B cell (primary cell): ENCODE measurements at regions not wholly inside any gene's neighbourhood (a gene's known extent, or its start where the extent isn't known, plus 50 kb on each side); places are given as distances from the start of the nearest gene placed in this dataset.

ENCODE experiments used
- ATAC-seq: fragments of 200-7000 bp; cut with Tn5 transposase; one replicate; pipeline ENCODE4 v1.10.0; 2021; ENCODE audit warnings: low read depth, mild to moderate bottlenecking, moderate number of reproducible peaks, moderate library complexity
- CTCF ChIA-PET: fragments of 350-600 bp; sonication (Branson Sonifier 250); formaldehyde crosslinking; loops from one replicate; lab custom pipeline; 2021; ENCODE audit warnings: antibody characterized with exemption, inconsistent platforms; lab: Charles Lee
- POLR2A ChIA-PET: fragments of 350-600 bp; sonication (Branson Sonifier 250); formaldehyde crosslinking; loops from one replicate; lab custom pipeline; 2021; ENCODE audit warnings: antibody characterized with exemption; lab: Charles Lee
- DNase-seq: peaks from one replicate; pipeline ENCODE4 v3.0.0; 2013
- H2AFZ ChIP-seq: 2 replicates; pipeline ENCODE4 v1.6.1; 2012; ENCODE audit warnings: mild to moderate bottlenecking, low read depth, low read length; ENCODE audit not compliant: insufficient read depth, poor library complexity, severe bottlenecking
- H3K27ac ChIP-seq, 2 donors: 1 replicate in 1 of 2; 2 replicates in 1 of 2; pipeline ENCODE4 v1.5.1; 2012 to 2013; ENCODE audit warnings: low read length in 2 of 2, mild to moderate bottlenecking in 2 of 2, moderate library complexity in 1 of 2
- H3K27me3 ChIP-seq, 4 experiments: fragments of 200-600 bp in 1 of 4; sonication (generic) in 1 of 4; replicated peaks in 1 of 4; 1 replicate in 2 of 4; 2 replicates in 2 of 4; pipeline versions ENCODE4 v1.6.1 to v1.7.0; 2013 to 2016; ENCODE audit warnings: low read length in 3 of 4, mild to moderate bottlenecking in 2 of 4, mixed read lengths in 1 of 4, moderate library complexity in 1 of 4; ENCODE audit not compliant: insufficient read depth in 4 of 4, control insufficient read depth in 3 of 4; ENCODE audit errors: control extremely low read depth in 1 of 4
- H3K36me3 ChIP-seq, 2 experiments: replicated peaks in 1 of 2; 1 replicate in 1 of 2; 2 replicates in 1 of 2; pipeline versions ENCODE4 v1.6.1 to v1.7.1; 2013; ENCODE audit warnings: low read length in 1 of 2; ENCODE audit not compliant: insufficient read depth in 2 of 2, control insufficient read depth in 1 of 2; ENCODE audit errors: control extremely low read depth in 1 of 2, extremely low read depth in 1 of 2
- H3K4me1 ChIP-seq, 2 donors: fragments of 200-600 bp in 1 of 2; sonication (generic) in 1 of 2; 1 replicate in 1 of 2; 2 replicates in 1 of 2; pipeline versions ENCODE4 v1.5.1 to v1.6.1; 2013 to 2017; ENCODE audit warnings: low read length in 2 of 2; ENCODE audit not compliant: control insufficient read depth in 2 of 2, insufficient read depth in 2 of 2
- H3K4me2 ChIP-seq: replicated peaks from 2 replicates; pipeline ENCODE3; 2012; ENCODE audit warnings: mild to moderate bottlenecking, low read depth, low read length; ENCODE audit not compliant: poor library complexity, severe bottlenecking
- H3K4me3 ChIP-seq, 5 experiments: fragments of 200-600 bp in 1 of 5; sonication (generic) in 1 of 5; 1 replicate in 3 of 5; 2 replicates in 2 of 5; pipeline versions ENCODE4 v1.5.1 to v1.7.0; 2011 to 2016; ENCODE audit warnings: low read length in 4 of 5, mild to moderate bottlenecking in 4 of 5, low read depth in 2 of 5, control low read depth in 1 of 5, moderate library complexity in 1 of 5; ENCODE audit not compliant: insufficient read depth in 1 of 5; ENCODE audit errors: control extremely low read depth in 1 of 5, extremely low read depth in 1 of 5
- H3K79me2 ChIP-seq: fragments of 200-600 bp; sonication (generic); one replicate; pipeline ENCODE4 v1.6.0; 2016; ENCODE audit warnings: low read length; ENCODE audit not compliant: control insufficient read depth, insufficient read depth
- H3K9ac ChIP-seq: fragments of 200-600 bp; sonication (generic); 2 replicates; pipeline ENCODE4 v1.6.1; 2017; ENCODE audit warnings: mild to moderate bottlenecking, low read length, moderate library complexity
- H3K9me3 ChIP-seq, 3 donors: one replicate each; pipeline versions ENCODE4 v1.6.1 to v1.7.1; 2013; ENCODE audit warnings: low read length in 2 of 3; ENCODE audit not compliant: control insufficient read depth in 2 of 3, insufficient read depth in 1 of 3; ENCODE audit errors: control extremely low read depth in 1 of 3
- H4K20me1 ChIP-seq: 2 replicates; pipeline ENCODE4 v1.6.0; 2012; ENCODE audit warnings: mild to moderate bottlenecking, low read length; ENCODE audit not compliant: insufficient read depth, control insufficient read depth, poor library complexity, severe bottlenecking
- H3K27ac Mint-ChIP-seq: one replicate; pipeline ENCODE4 v1.8.0; 2021; ENCODE audit warnings: mixed read lengths
- H3K27me3 Mint-ChIP-seq: one replicate; pipeline ENCODE4 v1.8.0; 2021; ENCODE audit warnings: mixed read lengths
- H3K4me1 Mint-ChIP-seq: one replicate; pipeline ENCODE4 v1.8.0; 2021; ENCODE audit warnings: mixed read lengths
- H3K4me3 Mint-ChIP-seq: one replicate; pipeline ENCODE4 v1.8.0; 2021; ENCODE audit warnings: mixed read lengths
- H3K9me3 Mint-ChIP-seq: one replicate; pipeline ENCODE4 v1.8.0; 2022; ENCODE audit warnings: mixed read lengths; ENCODE audit not compliant: insufficient read depth
- CTCF ChIP-seq: fragments of 200-600 bp; IDR thresholded peaks from one replicate; pipeline ENCODE4 v1.8.0; 2022; ENCODE audit warnings: antibody characterized with exemption, mild to moderate bottlenecking
- EZH2 ChIP-seq: IDR thresholded peaks from 2 replicates; pipeline ENCODE4 v1.6.1; 2012; ENCODE audit warnings: borderline replicate concordance, low read depth, mild to moderate bottlenecking, moderate library complexity, low read length; ENCODE audit not compliant: insufficient read depth, poor library complexity, severe bottlenecking
- intact Hi-C: fragments of 100-400 bp; cut with micrococcal nuclease; formaldehyde crosslinking; loops from one replicate; pipeline ENCODE4 v1.10.0; 2022

- H3K36me3 ChIP-seq = no peaks in the 10 kb centered on the region
- CTCF ChIA-PET = no interaction called here
Observed at GRCh38 chr12:33671676-33672075, 232.1 kb upstream of the SYT10 start.

More at GRCh38 chr12:33671676-33672075, 232.1 kb upstream of the SYT10 start:
- intact Hi-C loops = no loop called here
- ATAC-seq = no peak
- no peaks in the 10 kb centered on the region for H3K27me3 ChIP-seq
- H3K9me3 Mint-ChIP-seq = peaks cover 5% of the 10 kb centered on the region
- H3K4me2 ChIP-seq = no peak overlapping the region
- POLR2A ChIA-PET = no interaction called here
- H4K20me1 ChIP-seq = no peaks in the 10 kb centered on the region
- H3K4me3 ChIP-seq = no peak overlapping the region
- H3K9ac ChIP-seq = no peak overlapping the region
- TF ChIP-seq CTCF (no peak), EZH2 (no peak)
- H3K4me3 Mint-ChIP-seq = no peak overlapping the region
- H3K4me1 Mint-ChIP-seq = no peaks in the 10 kb centered on the region
- no peak overlapping the region for H2AFZ ChIP-seq
- no peak overlapping the region for H3K27ac ChIP-seq
- H3K79me2 ChIP-seq = no peaks in the 10 kb centered on the region
- H3K9me3 ChIP-seq = peaks cover 0 to 4% (median 0%) of the 10 kb centered on the region in 3 donors
- no peaks in the 10 kb centered on the region for H3K27me3 Mint-ChIP-seq
- no peak for DNase-seq
- no peaks in the 10 kb centered on the region for H3K4me1 ChIP-seq
- no peak overlapping the region for H3K27ac Mint-ChIP-seq
